Neural progenitor cell (in vitro differentiated cells): ENCODE measurements at regions not wholly inside any gene's neighbourhood (a gene's known extent, or its start where the extent isn't known, plus 50 kb on each side); places are given as distances from the start of the nearest gene placed in this dataset.

Source experiments
- DNase-seq: peaks from one replicate; pipeline ENCODE4 v3.0.0-alpha.2; 2016; ENCODE audit warnings: low spot score
- H2AFZ ChIP-seq: fragments of 200-600 bp; sonication (generic); replicated peaks from 2 replicates; pipeline ENCODE4 v1.6.1; 2016; ENCODE audit warnings: antibody characterized with exemption
- H3F3A ChIP-seq: fragments of 200-600 bp; sonication (generic); 2 replicates; pipeline ENCODE4 v1.6.1; 2016; ENCODE audit warnings: antibody characterized with exemption, low read depth
- H3K27ac ChIP-seq: fragments of 200-600 bp; sonication (generic); 2 replicates; pipeline ENCODE4 v1.5.1; 2016; ENCODE audit warnings: mild to moderate bottlenecking
- H3K27me3 ChIP-seq: fragments of 200-600 bp; sonication (generic); 2 replicates; pipeline ENCODE4 v1.6.1; 2016; ENCODE audit warnings: mild to moderate bottlenecking, moderate library complexity
- H3K36me3 ChIP-seq: fragments of 200-600 bp; sonication (generic); 2 replicates; pipeline ENCODE4 v1.5.1; 2016
- H3K4me1 ChIP-seq: fragments of 200-600 bp; sonication (generic); 2 replicates; pipeline ENCODE4 v1.6.1; 2016; ENCODE audit warnings: mixed run types
- H3K4me2 ChIP-seq: fragments of 200-600 bp; sonication (generic); 2 replicates; pipeline ENCODE4 v1.6.1; 2016
- H3K4me3 ChIP-seq: fragments of 200-600 bp; sonication (generic); 2 replicates; pipeline ENCODE4 v1.5.1; 2016
- H3K79me2 ChIP-seq: fragments of 200-600 bp; sonication (generic); 2 replicates; pipeline ENCODE4 v1.6.1; 2016; ENCODE audit warnings: low read depth
- H3K9ac ChIP-seq: fragments of 200-600 bp; sonication (generic); 2 replicates; pipeline ENCODE4 v1.6.1; 2016
- H3K9me3 ChIP-seq: fragments of 200-600 bp; sonication (generic); 2 replicates; pipeline ENCODE4 v1.5.1; 2016; ENCODE audit warnings: low read depth
- H4K20me1 ChIP-seq: fragments of 200-600 bp; sonication (generic); 2 replicates; pipeline ENCODE4 v1.6.1; 2016; ENCODE audit warnings: low read depth
- H3K27ac Mint-ChIP-seq: 3 replicates; pipeline ENCODE4 v1.8.0; 2021; ENCODE audit warnings: mixed read lengths
- H3K27me3 Mint-ChIP-seq: 2 replicates; pipeline ENCODE4 v1.8.0; 2022; ENCODE audit warnings: low read depth, mild to moderate bottlenecking, inconsistent platforms, moderate library complexity, mixed read lengths; ENCODE audit not compliant: insufficient read depth
- H3K36me3 Mint-ChIP-seq: 3 replicates; pipeline ENCODE4 v1.8.0; 2021; ENCODE audit warnings: mixed read lengths
- H3K4me1 Mint-ChIP-seq: 3 replicates; pipeline ENCODE4 v1.8.0; 2021; ENCODE audit warnings: mixed read lengths
- H3K4me3 Mint-ChIP-seq: 3 replicates; pipeline ENCODE4 v1.8.0; 2021; ENCODE audit warnings: mild to moderate bottlenecking, moderate library complexity, mixed read lengths
- H3K9me3 Mint-ChIP-seq: 3 replicates; pipeline ENCODE4 v1.8.0; 2020; ENCODE audit warnings: mixed read lengths
- EZH2 ChIP-seq: fragments of 200-600 bp; sonication (generic); IDR thresholded peaks from 2 replicates; pipeline ENCODE4 v1.6.1; 2017; ENCODE audit warnings: antibody characterized with exemption, mild to moderate bottlenecking, moderate library complexity
- EZH2phosphoT487 ChIP-seq: fragments of 200-600 bp; sonication (generic); IDR thresholded peaks from 2 replicates; pipeline ENCODE4 v1.6.1; 2017; ENCODE audit warnings: antibody characterized with exemption
- TF ChIP-seq, protein P1 (sequence below): fragments of 200-600 bp; sonication (generic); IDR thresholded peaks from 2 replicates; pipeline ENCODE4 v1.5.1; 2017; ENCODE audit warnings: antibody characterized with exemption, mild to moderate bottlenecking

DNA sequence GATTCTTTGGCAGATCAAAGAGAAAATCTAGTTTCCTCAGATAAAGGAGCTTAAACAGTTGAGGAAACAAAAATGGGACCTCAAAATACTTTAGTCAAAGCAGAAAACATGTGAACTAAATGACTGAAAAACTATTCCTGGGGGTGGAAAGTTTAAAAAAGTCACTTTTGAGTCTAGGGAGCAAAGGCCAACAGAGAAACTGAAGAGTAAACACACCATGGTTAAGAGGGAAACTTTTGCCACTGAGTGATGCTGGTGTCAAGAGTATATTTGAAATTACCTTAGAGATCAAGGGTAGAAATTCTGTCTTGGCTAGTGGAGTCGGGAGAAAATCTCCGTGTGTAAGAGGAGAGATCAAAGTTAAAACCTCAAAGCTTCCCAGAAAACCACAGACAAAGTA lies 501.2 kb upstream of the ADGRL4 start:
- TF ChIP-seq EZH2phosphoT487 (no peak), EZH2 (no peak)
- TF ChIP-seq, protein P1, sequence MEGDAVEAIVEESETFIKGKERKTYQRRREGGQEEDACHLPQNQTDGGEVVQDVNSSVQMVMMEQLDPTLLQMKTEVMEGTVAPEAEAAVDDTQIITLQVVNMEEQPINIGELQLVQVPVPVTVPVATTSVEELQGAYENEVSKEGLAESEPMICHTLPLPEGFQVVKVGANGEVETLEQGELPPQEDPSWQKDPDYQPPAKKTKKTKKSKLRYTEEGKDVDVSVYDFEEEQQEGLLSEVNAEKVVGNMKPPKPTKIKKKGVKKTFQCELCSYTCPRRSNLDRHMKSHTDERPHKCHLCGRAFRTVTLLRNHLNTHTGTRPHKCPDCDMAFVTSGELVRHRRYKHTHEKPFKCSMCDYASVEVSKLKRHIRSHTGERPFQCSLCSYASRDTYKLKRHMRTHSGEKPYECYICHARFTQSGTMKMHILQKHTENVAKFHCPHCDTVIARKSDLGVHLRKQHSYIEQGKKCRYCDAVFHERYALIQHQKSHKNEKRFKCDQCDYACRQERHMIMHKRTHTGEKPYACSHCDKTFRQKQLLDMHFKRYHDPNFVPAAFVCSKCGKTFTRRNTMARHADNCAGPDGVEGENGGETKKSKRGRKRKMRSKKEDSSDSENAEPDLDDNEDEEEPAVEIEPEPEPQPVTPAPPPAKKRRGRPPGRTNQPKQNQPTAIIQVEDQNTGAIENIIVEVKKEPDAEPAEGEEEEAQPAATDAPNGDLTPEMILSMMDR, result no peak
- Mint-ChIP-seq H3K27me3 (no peaks in the 10 kb centered on the region), H3K4me1 (peaks cover 10% of the 10 kb centered on the region), H3K9me3 (no peaks in the 10 kb centered on the region), H3K27ac (no peak overlapping the region), H3K36me3 (no peaks in the 10 kb centered on the region), H3K4me3 (no peak overlapping the region)
- Histone ChIP-seq H3K27ac (no peak overlapping the region), H3K9ac (no peak overlapping the region), H3K9me3 (no peaks in the 10 kb centered on the region), H4K20me1 (no peaks in the 10 kb centered on the region), H2AFZ (no peak overlapping the region), H3K4me3 (no peak overlapping the region), H3F3A (no peaks in the 10 kb centered on the region), H3K4me1 (no peaks in the 10 kb centered on the region), H3K79me2 (no peaks in the 10 kb centered on the region), H3K36me3 (no peaks in the 10 kb centered on the region), H3K4me2 (no peak overlapping the region), H3K27me3 (no peaks in the 10 kb centered on the region)
- DNase-seq, result no peak

DNA sequence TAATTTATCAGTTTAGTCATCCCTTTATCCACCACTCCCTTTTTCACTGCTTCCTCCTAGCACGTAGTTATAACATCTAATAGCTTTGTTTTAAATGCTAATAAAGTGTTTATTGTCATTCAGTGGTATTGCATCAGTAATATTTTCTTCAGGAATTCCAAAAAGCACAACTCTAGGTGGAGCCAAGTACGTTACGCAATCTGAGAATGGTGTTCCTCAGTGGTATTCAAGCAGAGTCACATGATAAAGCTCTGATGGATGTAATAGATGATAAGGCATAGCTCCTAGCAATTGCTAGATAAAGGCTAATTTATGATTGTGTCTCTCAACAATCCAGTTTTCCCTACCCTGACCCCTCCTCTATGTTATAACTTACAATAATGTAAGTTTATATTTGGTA lies 494.6 kb upstream of the ADGRL4 start:
- Histone ChIP-seq H4K20me1 (no peaks in the 10 kb centered on the region), H3K79me2 (no peaks in the 10 kb centered on the region), H3K36me3 (no peaks in the 10 kb centered on the region), H3F3A (no peaks in the 10 kb centered on the region), H3K9ac (no peak overlapping the region), H2AFZ (no peak overlapping the region), H3K9me3 (no peaks in the 10 kb centered on the region), H3K4me3 (no peak overlapping the region), H3K4me1 (peaks cover 6% of the 10 kb centered on the region), H3K27ac (no peak overlapping the region), H3K4me2 (no peak overlapping the region), H3K27me3 (no peaks in the 10 kb centered on the region)
- no peaks in the 10 kb centered on the region for H3K9me3 Mint-ChIP-seq
- no peak overlapping the region for H3K27ac Mint-ChIP-seq
- DNase-seq, result no peak
- no peaks in the 10 kb centered on the region for H3K36me3 Mint-ChIP-seq
- no peaks in the 10 kb centered on the region for H3K27me3 Mint-ChIP-seq
- TF ChIP-seq, protein P1, result no peak
- TF ChIP-seq EZH2phosphoT487, result no peak
- TF ChIP-seq EZH2, result no peak
- H3K4me1 Mint-ChIP-seq, result peaks cover 23% of the 10 kb centered on the region
- H3K4me3 Mint-ChIP-seq, result no peak overlapping the region

DNA sequence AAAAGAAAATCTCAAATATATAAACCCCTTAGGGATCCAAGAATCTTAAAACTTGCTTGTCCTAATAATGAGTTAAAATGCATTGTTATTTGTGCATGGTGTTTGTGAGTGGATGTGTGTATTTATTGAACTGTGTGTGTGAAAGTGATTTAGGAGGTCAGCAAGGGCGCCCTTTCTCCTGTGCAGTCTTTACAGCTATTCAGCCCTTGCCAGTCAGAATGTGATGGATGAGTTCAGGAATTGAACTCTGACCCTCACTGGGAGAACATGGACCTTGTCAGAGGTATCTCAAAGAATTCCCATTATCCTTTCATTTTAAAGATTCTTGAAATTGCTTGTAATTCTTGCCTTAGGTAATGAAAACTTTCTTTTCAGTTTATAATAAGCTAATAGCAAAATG lies 493.0 kb upstream of the ADGRL4 start:
- no peak overlapping the region for H3K4me3 ChIP-seq
- Mint-ChIP-seq H3K27ac (peak overlapping the region; percentile 66), H3K36me3 (no peaks in the 10 kb centered on the region), H3K4me3 (no peak overlapping the region), H3K27me3 (no peaks in the 10 kb centered on the region), H3K9me3 (no peaks in the 10 kb centered on the region), H3K4me1 (peaks cover 18% of the 10 kb centered on the region)
- no peaks in the 10 kb centered on the region for H3F3A ChIP-seq
- no peak overlapping the region for H3K27ac ChIP-seq
- H3K36me3 ChIP-seq, result no peaks in the 10 kb centered on the region
- no peak overlapping the region for H3K9ac ChIP-seq
- no peak overlapping the region for H3K4me2 ChIP-seq
- peaks cover 8% of the 10 kb centered on the region for H3K4me1 ChIP-seq
- no peaks in the 10 kb centered on the region for H3K9me3 ChIP-seq
- TF ChIP-seq, protein P1, result no peak
- TF ChIP-seq EZH2phosphoT487, result no peak
- peak; percentile 19 for DNase-seq
- H2AFZ ChIP-seq, result no peak overlapping the region
- H4K20me1 ChIP-seq, result no peaks in the 10 kb centered on the region
- H3K27me3 ChIP-seq, result no peaks in the 10 kb centered on the region
- no peaks in the 10 kb centered on the region for H3K79me2 ChIP-seq
